Osteoblast (primary cell): ENCODE measurements at regions not wholly inside any gene's neighbourhood (a gene's known extent, or its start where the extent isn't known, plus 50 kb on each side); places are given as distances from the start of the nearest gene placed in this dataset.

Source experiments
- DNase-seq: peaks from one replicate; pipeline ENCODE4 v3.0.0; 2011; ENCODE audit warnings: low spot score, mixed read lengths; ENCODE audit not compliant: insufficient read length; ENCODE audit errors: missing footprints
- H2AFZ ChIP-seq: 2 replicates; pipeline ENCODE4 v1.6.0; 2011; ENCODE audit warnings: mild to moderate bottlenecking, low read length
- H3K27ac ChIP-seq: 2 replicates; pipeline ENCODE4 v1.5.1; 2011; ENCODE audit warnings: mild to moderate bottlenecking, low read depth, low read length, moderate library complexity
- H3K27me3 ChIP-seq: 2 replicates; pipeline ENCODE4 v1.6.0; 2012; ENCODE audit warnings: mild to moderate bottlenecking, control low read depth, inconsistent platforms, low read length, moderate library complexity; ENCODE audit not compliant: insufficient read depth
- H3K36me3 ChIP-seq: 2 replicates; pipeline ENCODE4 v1.5.1; 2011; ENCODE audit warnings: mild to moderate bottlenecking, low read length, control low read depth, moderate library complexity; ENCODE audit not compliant: insufficient read depth
- H3K4me1 ChIP-seq: 2 replicates; pipeline ENCODE4 v1.5.1; 2011; ENCODE audit warnings: mild to moderate bottlenecking, low read length, control low read depth, moderate library complexity; ENCODE audit not compliant: insufficient read depth
- H3K4me2 ChIP-seq: 2 replicates; pipeline ENCODE4 v1.6.0; 2011; ENCODE audit warnings: mild to moderate bottlenecking, low read length; ENCODE audit not compliant: insufficient read depth
- H3K4me3 ChIP-seq: fragments of 200-600 bp; sonication (generic); 3 replicates; pipeline ENCODE4 v1.5.1; 2012; ENCODE audit warnings: mild to moderate bottlenecking, low read length, inconsistent platforms; ENCODE audit not compliant: insufficient read depth
- H3K79me2 ChIP-seq: 2 replicates; pipeline ENCODE4 v1.6.0; 2012; ENCODE audit warnings: mild to moderate bottlenecking, low read length, control low read depth, inconsistent platforms; ENCODE audit not compliant: insufficient read depth
- H3K9me3 ChIP-seq: 2 replicates; pipeline ENCODE4 v1.5.1; 2011; ENCODE audit warnings: low read depth, low read length, control low read depth
- H4K20me1 ChIP-seq: 2 replicates; pipeline ENCODE4 v1.6.0; 2012; ENCODE audit warnings: mild to moderate bottlenecking, low read length, control low read depth; ENCODE audit not compliant: insufficient read depth
- CTCF ChIP-seq: IDR thresholded peaks from 2 replicates; pipeline ENCODE4 v1.5.1; 2011; ENCODE audit warnings: mild to moderate bottlenecking, low read depth, low read length, moderate library complexity; ENCODE audit errors: extremely low read depth

- no peak for TF ChIP-seq CTCF
Observed at GRCh38 chr10:47218803-47219202, 81.2 kb upstream of the GDF10 start.

GRCh38 chr10:47222461-47222860 is 77.5 kb upstream of the GDF10 start:
- no peaks in the 10 kb centered on the region for H4K20me1 ChIP-seq
- H3K27me3 ChIP-seq: peaks cover 3% of the 10 kb centered on the region
- no peak overlapping the region for H3K4me2 ChIP-seq
- H3K4me1 ChIP-seq: no peaks in the 10 kb centered on the region
- H2AFZ ChIP-seq: no peak overlapping the region
- no peak for DNase-seq
- H3K27ac ChIP-seq: no peak overlapping the region
- H3K79me2 ChIP-seq: no peaks in the 10 kb centered on the region
- no peaks in the 10 kb centered on the region for H3K9me3 ChIP-seq
- no peak overlapping the region for H3K4me3 ChIP-seq
- no peak for TF ChIP-seq CTCF
- H3K36me3 ChIP-seq: no peaks in the 10 kb centered on the region

More at GRCh38 chr10:47218803-47219202, 81.2 kb upstream of the GDF10 start:
- no peak overlapping the region for H2AFZ ChIP-seq
- H3K4me1 ChIP-seq: no peaks in the 10 kb centered on the region
- no peaks in the 10 kb centered on the region for H3K9me3 ChIP-seq
- H3K4me2 ChIP-seq: no peak overlapping the region
- no peaks in the 10 kb centered on the region for H3K36me3 ChIP-seq
- no peaks in the 10 kb centered on the region for H4K20me1 ChIP-seq
- H3K4me3 ChIP-seq: no peak overlapping the region
- no peak for DNase-seq
- H3K79me2 ChIP-seq: no peaks in the 10 kb centered on the region
- H3K27me3 ChIP-seq: peaks cover 3% of the 10 kb centered on the region
- no peak overlapping the region for H3K27ac ChIP-seq

GRCh38 chr10:47223236-47223635 is 76.8 kb upstream of the GDF10 start:
- Histone ChIP-seq H3K36me3 (no peaks in the 10 kb centered on the region), H3K4me1 (no peaks in the 10 kb centered on the region), H3K4me2 (no peak overlapping the region), H3K4me3 (no peak overlapping the region), H2AFZ (no peak overlapping the region), H3K79me2 (no peaks in the 10 kb centered on the region), H3K27me3 (peaks cover 3% of the 10 kb centered on the region), H3K27ac (no peak overlapping the region), H3K9me3 (no peaks in the 10 kb centered on the region), H4K20me1 (no peaks in the 10 kb centered on the region)
- TF ChIP-seq CTCF: no peak
- no peak for DNase-seq

- DNase-seq: no peak
- Histone ChIP-seq H3K4me3 (no peak overlapping the region), H3K36me3 (no peaks in the 10 kb centered on the region), H2AFZ (no peak overlapping the region), H3K9me3 (peaks cover 3% of the 10 kb centered on the region), H3K4me2 (no peak overlapping the region), H3K4me1 (no peaks in the 10 kb centered on the region), H3K79me2 (no peaks in the 10 kb centered on the region), H4K20me1 (no peaks in the 10 kb centered on the region), H3K27me3 (peaks cover 3% of the 10 kb centered on the region), H3K27ac (no peak overlapping the region)
- no peak for TF ChIP-seq CTCF
Observed at GRCh38 chr10:47224546-47225218, 75.3 kb upstream of the GDF10 start.
